HG03108 (cell line): ENCODE measurements at regions not wholly inside any gene's neighbourhood (a gene's known extent, or its start where the extent isn't known, plus 50 kb on each side); places are given as distances from the start of the nearest gene placed in this dataset.

Experiments
- ATAC-seq: cut with Tn5 transposase; IDR thresholded peaks from one replicate; pipeline ENCODE4 v1.9.1; 2021; ENCODE audit warnings: moderate library complexity; ENCODE audit not compliant: unreplicated experiment

DNA sequence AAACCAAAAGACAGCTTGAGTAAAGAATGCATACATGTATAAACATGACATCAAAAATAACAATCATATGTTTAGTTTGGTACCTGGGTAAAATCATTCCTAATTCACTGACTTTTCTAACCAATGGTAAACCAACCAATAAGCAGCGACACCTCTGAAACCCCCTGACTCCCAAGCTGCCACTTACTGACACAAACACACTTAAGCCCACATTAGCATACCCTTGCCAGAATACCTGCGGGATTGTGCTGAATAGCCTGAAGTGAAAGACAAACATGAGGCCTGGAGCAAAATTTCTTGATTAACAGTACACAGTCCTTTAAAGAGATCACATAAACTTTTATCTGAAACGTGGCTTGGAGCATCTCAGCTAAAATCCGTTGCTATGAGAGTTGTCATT is 902.9 kb downstream of the TMEM182 start:
- ATAC-seq: no peak

DNA sequence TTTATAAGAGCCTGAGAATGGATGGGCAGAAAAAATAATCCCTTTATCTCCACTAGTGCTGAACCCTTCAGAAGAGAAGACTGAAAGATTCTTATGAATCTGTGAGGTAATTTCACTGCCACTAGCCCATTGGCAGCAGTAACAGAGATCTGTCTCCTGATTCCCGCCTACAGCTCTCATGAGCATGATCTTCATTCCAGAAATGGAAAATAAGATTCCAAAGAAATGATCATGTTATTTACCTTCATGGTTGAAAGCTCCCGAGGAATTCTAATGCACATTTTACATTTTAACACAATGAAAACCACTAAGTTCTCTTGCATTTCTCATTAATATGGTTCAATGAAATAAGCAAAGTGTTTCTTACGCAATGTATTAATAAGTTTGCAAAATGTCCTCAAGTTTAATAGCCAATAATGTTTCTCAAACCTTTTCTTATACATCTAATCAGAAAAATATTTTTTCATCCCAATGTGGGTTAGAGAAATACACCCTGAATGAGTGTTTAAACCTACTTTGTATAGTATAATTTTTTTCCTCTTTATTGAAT is 905.6 kb downstream of the TMEM182 start:
- no peak for ATAC-seq

DNA sequence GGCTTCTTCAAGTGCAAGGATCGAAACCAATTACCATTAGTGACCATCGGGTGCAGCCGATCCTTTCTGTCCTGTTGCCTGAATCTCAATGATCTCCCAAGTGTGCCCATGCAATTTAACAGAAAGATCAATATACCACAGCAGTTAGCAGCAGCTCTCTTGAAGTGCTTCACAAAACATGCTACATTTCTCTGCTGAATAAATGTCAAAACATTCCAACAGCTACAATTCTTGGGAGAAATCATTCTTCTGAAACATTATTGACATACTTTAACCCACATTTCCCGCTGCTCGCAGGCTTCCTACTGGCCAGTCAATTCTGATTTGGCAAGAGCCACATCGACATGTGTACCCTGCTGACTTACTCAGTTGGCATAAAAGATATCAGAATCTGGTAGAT is 907.7 kb downstream of the TMEM182 start:
- no peak for ATAC-seq
